ENCODE measurements at regions not wholly inside any gene's neighbourhood (a gene's known extent, or its start where the extent isn't known, plus 50 kb on each side); places are given as distances from the start of the nearest gene placed in this dataset.
"Not testable (repeated sequence)": the region's sequence is repeated elsewhere in the genome, so short reads cannot be mapped to it uniquely, and the experiment has no call there.

GRCh38 chrX:89839723-89840122 lies 82.0 kb upstream of the TGIF2LX start:
- TF ChIP-seq POLR2A (IDR thresholded peaks at IDR 0.05; ENCODE audit: low read depth, low read length); POLR2AphosphoS5 (IDR thresholded peaks at IDR 0.05; ENCODE audit: low read depth, low read length); TAF1 (IDR thresholded peaks at IDR 0.05; ENCODE audit: borderline replicate concordance, low read depth, low read length): not testable (repeated sequence)

Data from GM12892 (cell line).